Keratinocyte (primary cell): ENCODE measurements at regions not wholly inside any gene's neighbourhood (a gene's known extent, or its start where the extent isn't known, plus 50 kb on each side); places are given as distances from the start of the nearest gene placed in this dataset.

Experiments used
- CTCF ChIP-seq, 3 experiments: IDR thresholded peaks in 1 of 3; conservative IDR thresholded peaks in 1 of 3; optimal IDR thresholded peaks in 1 of 3; 2 replicates in 2 of 3; 3 replicates in 1 of 3; pipeline versions ENCODE3 to v1.5.1; 2011; ENCODE audit warnings: low read length in 3 of 3, mild to moderate bottlenecking in 3 of 3, moderate library complexity in 2 of 3, control low read depth in 1 of 3, inconsistent platforms in 1 of 3; ENCODE audit not compliant: insufficient read depth in 2 of 3; ENCODE audit errors: extremely low read depth in 1 of 3
- EZH2 ChIP-seq: IDR thresholded peaks from one replicate; pipeline ENCODE4 v1.6.1; 2012; ENCODE audit warnings: inconsistent platforms, mild to moderate bottlenecking, low read length, moderate library complexity

GRCh38 chr21:22106720-22107410 is 1108.7 kb downstream of the NCAM2 start:
- TF ChIP-seq CTCF (optimal IDR thresholded peaks at IDR 0.05 in 1 of 3, IDR thresholded peaks at IDR 0.05 in 1 of 3, conservative IDR thresholded peaks at IDR 0.05 in 1 of 3; ENCODE audit: extremely low read depth in 1 of 3, insufficient read depth in 2 of 3, low read length in 3 of 3), result no peak
- TF ChIP-seq EZH2, result no peak
